HepG2 (cell line): ENCODE measurements at regions not wholly inside any gene's neighbourhood (a gene's known extent, or its start where the extent isn't known, plus 50 kb on each side); places are given as distances from the start of the nearest gene placed in this dataset.

Source experiments
- ATF1 ChIP-seq: IDR thresholded peaks from 2 replicates; pipeline ENCODE4 v1.6.1; 2016; ENCODE audit warnings: mild to moderate bottlenecking, control low read depth
- CERS6 ChIP-seq: sonication (generic); formaldehyde crosslinking; IDR thresholded peaks from 2 replicates; pipeline ENCODE4 v1.5.0; 2020; ENCODE audit warnings: missing genetic modification reagents
- DMTF1 ChIP-seq: sonication (generic); formaldehyde crosslinking; IDR thresholded peaks from 2 replicates; pipeline ENCODE4 v1.4.0; 2020; ENCODE audit warnings: mild to moderate bottlenecking, missing genetic modification reagents
- FOXA1 ChIP-seq, 2 experiments: fragments of 450-650 bp in 1 of 2; sonication (generic) in 1 of 2; formaldehyde crosslinking in 1 of 2; IDR thresholded peaks; 2 replicates each; pipeline versions ENCODE4 v1.4.0 to v1.6.1; 2016 to 2020; ENCODE audit warnings: missing genetic modification reagents in 1 of 2
- FOXA3 ChIP-seq: IDR thresholded peaks from 2 replicates; pipeline ENCODE4 v1.6.1; 2016; ENCODE audit warnings: missing genetic modification reagents, missing compliant biosample characterization
- FOXO4 ChIP-seq: sonication (generic); formaldehyde crosslinking; conservative IDR thresholded peaks from 2 replicates; pipeline ENCODE4 v1.8.1; 2023; ENCODE audit warnings: missing genetic modification reagents
- LBX2 ChIP-seq: sonication (generic); formaldehyde crosslinking; IDR thresholded peaks from 2 replicates; pipeline ENCODE4 v1.5.0; 2020; ENCODE audit warnings: missing genetic modification reagents, mild to moderate bottlenecking, borderline replicate concordance
- NRL ChIP-seq: sonication (generic); formaldehyde crosslinking; IDR thresholded peaks from 2 replicates; pipeline ENCODE4 v1.5.0; 2020; ENCODE audit warnings: missing genetic modification reagents, mild to moderate bottlenecking, moderate library complexity, borderline replicate concordance
- TEAD3 ChIP-seq: optimal IDR thresholded peaks from 2 replicates; pipeline ENCODE3; 2016; ENCODE audit warnings: borderline replicate concordance
- TOPORS ChIP-seq: sonication (generic); formaldehyde crosslinking; IDR thresholded peaks from 2 replicates; pipeline ENCODE4 v1.8.0; 2023; ENCODE audit warnings: mild to moderate bottlenecking, missing genetic modification reagents
- ZBTB33 ChIP-seq: sonication (generic); formaldehyde crosslinking; IDR thresholded peaks from 2 replicates; pipeline ENCODE4 v1.4.0; 2020; ENCODE audit warnings: missing genetic modification reagents
- ZBTB38 ChIP-seq: sonication (generic); formaldehyde crosslinking; IDR thresholded peaks from 2 replicates; pipeline ENCODE4 v1.5.1; 2020; ENCODE audit warnings: mild to moderate bottlenecking, missing genetic modification reagents
- ZNF230 ChIP-seq: sonication (generic); formaldehyde crosslinking; IDR thresholded peaks from 2 replicates; pipeline ENCODE4 v1.4.0; 2020; ENCODE audit warnings: mild to moderate bottlenecking, missing genetic modification reagents
- ZNF263 ChIP-seq: sonication (generic); formaldehyde crosslinking; IDR thresholded peaks from 2 replicates; pipeline ENCODE4 v1.4.0; 2020; ENCODE audit warnings: missing genetic modification reagents
- ZNF770 ChIP-seq: sonication (generic); formaldehyde crosslinking; IDR thresholded peaks from 2 replicates; pipeline ENCODE4 v1.5.0; 2020; ENCODE audit warnings: mild to moderate bottlenecking, missing genetic modification reagents

GRCh38 chr20:53681352-53682212 lies 87.9 kb upstream of the ZNF217 start (continued):
- TF ChIP-seq ZNF770 (CRISPR knock-in tag) (0 out of 2 replicates have a peak, but pooled peaks have one; percentile 6), FOXA1 (IDR thresholded peaks at IDR 0.05) (no peak), FOXA1 (CRISPR knock-in tag; IDR thresholded peaks at IDR 0.05) (0 out of 2 replicates have a peak, but pooled peaks have one; percentile 8), NRL (CRISPR knock-in tag) (no peak), LBX2 (CRISPR knock-in tag) (no peak), CERS6 (no peak), ZBTB38 (CRISPR knock-in tag) (peak; percentile 85), TOPORS (CRISPR knock-in tag) (no peak), ZNF263 (CRISPR knock-in tag) (no peak), FOXO4 (CRISPR knock-in tag) (0 out of 2 replicates have a peak, but pooled peaks have one; percentile 25), ATF1 (CRISPR knock-in tag) (no peak), FOXA3 (CRISPR knock-in tag) (0 out of 2 replicates have a peak, but pooled peaks have one; percentile 5), TEAD3 (no peak), ZNF230 (CRISPR knock-in tag) (0 out of 2 replicates have a peak, but pooled peaks have one; percentile 55), DMTF1 (no peak), ZBTB33 (CRISPR knock-in tag) (peak; percentile 65)
